ENCODE measurements at regions not wholly inside any gene's neighbourhood (a gene's known extent, or its start where the extent isn't known, plus 50 kb on each side); places are given as distances from the start of the nearest gene placed in this dataset.

DNA sequence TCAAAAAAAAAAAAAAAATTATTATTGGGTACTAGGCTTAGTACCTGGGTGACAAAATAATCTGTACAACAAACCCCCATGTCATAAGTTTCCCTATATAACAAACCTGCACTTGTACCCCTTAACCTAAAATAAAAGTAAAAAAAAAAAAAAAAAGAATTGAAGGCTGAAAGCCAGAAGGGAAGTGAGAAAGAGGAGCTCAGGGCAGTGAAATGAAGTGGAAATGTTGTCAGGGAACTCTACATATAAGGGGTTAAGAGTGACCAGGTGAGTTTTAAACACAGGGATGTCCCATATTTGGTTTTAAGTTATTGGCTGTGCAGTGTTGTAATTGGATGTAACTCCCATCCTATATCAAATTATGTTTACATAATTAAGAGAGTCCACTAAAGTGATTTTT is 85.7 kb upstream of the ABCD3 start:
- Histone ChIP-seq H2AK5ac (ENCODE audit: low read length, severe bottlenecking) (no peak overlapping the region), H4K8ac (ENCODE audit: low read length) (no peak overlapping the region), H2BK5ac (ENCODE audit: low read depth, low read length, poor library complexity, severe bottlenecking) (no peak overlapping the region), H3K4me2 (ENCODE audit: low read length, poor library complexity, severe bottlenecking) (no peak overlapping the region), H3K4me1 (ENCODE audit: control insufficient read depth, insufficient read depth, low read depth, low read length) (peaks cover 15% of the 10 kb centered on the region), H2BK15ac (ENCODE audit: low read depth, poor library complexity, severe bottlenecking) (no peak overlapping the region), H3K4ac (ENCODE audit: low read depth in 1 of 2, low read length in 2 of 2) (no peak overlapping the region), H3K23ac (ENCODE audit: low read length in 2 of 2) (no peak overlapping the region), H3K27me3 (ENCODE audit: control insufficient read depth in 1 of 2, insufficient read depth in 1 of 2, low read length in 2 of 2) (no peaks in the 10 kb centered on the region), H3K14ac (ENCODE audit: low read length in 2 of 2) (no peak overlapping the region), H2BK120ac (ENCODE audit: low read depth, low read length) (no peak overlapping the region), H3K9me3 (ENCODE audit: control insufficient read depth, low read length) (no peaks in the 10 kb centered on the region), H2BK12ac (ENCODE audit: low read length in 2 of 2) (no peak overlapping the region), H3K18ac (ENCODE audit: low read depth in 1 of 2, low read length in 2 of 2) (no peak overlapping the region), H2AFZ (ENCODE audit: low read depth, low read length) (no peak overlapping the region), H3K9ac (ENCODE audit: low read length) (no peak overlapping the region), H3K27ac (ENCODE audit: low read length, poor library complexity, severe bottlenecking) (no peak overlapping the region), H3K79me1 (replicated peaks; ENCODE audit: low read length, poor library complexity, severe bottlenecking) (peaks cover 2% of the 10 kb centered on the region), H4K91ac (ENCODE audit: low read length) (no peak overlapping the region), H3K4me3 (ENCODE audit: insufficient read depth in 1 of 2, low read depth in 1 of 2, low read length in 2 of 2) (no peak overlapping the region), H3K36me3 (ENCODE audit: control insufficient read depth in 1 of 2, insufficient read depth in 2 of 2, low read depth in 1 of 2, low read length in 2 of 2) (no peaks in the 10 kb centered on the region)
- no peak for DNase-seq

DNA sequence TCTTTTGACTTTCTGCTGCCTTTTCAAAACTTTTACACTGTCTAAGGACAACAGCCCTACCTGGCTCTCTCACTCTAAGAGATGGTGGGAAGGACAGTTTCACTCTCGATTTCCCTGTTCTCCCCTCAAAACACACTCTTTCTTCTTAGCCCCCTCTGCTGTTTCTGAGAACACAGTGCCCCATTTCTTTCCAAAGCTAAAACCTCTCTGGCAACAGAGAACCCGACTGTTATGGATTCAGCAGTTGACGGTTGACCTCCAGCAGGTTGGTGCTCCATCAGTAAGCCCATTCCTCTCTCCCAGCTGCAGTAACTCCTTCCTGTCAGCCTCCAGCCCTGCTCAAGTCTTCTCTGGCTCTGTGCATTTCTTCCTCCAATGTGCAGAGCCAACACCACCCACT is 88.2 kb upstream of the ABCD3 start:
- no peak overlapping the region for H2AFZ ChIP-seq (ENCODE audit: low read depth, low read length)
- no peak overlapping the region for H3K14ac ChIP-seq (ENCODE audit: low read length in 2 of 2)
- H3K9ac ChIP-seq (ENCODE audit: low read length), result peak overlapping the region; percentile 57
- H2AK5ac ChIP-seq (ENCODE audit: low read length, severe bottlenecking), result peak overlapping the region; percentile 76
- peak overlapping the region; percentile 45 for H3K27ac ChIP-seq (ENCODE audit: low read length, poor library complexity, severe bottlenecking)
- 67% methylated on average over 3 of the region's 3 CpGs for WGBS
- no peak overlapping the region for H2BK15ac ChIP-seq (ENCODE audit: low read depth, poor library complexity, severe bottlenecking)
- H3K23ac ChIP-seq (ENCODE audit: low read length in 2 of 2), result no peak overlapping the region
- peaks cover 2% of the 10 kb centered on the region for H3K79me1 ChIP-seq (replicated peaks; ENCODE audit: low read length, poor library complexity, severe bottlenecking)
- no peak overlapping the region for H2BK120ac ChIP-seq (ENCODE audit: low read depth, low read length)
- H2BK12ac ChIP-seq (ENCODE audit: low read length in 2 of 2), result peak overlapping the region in 1 of 2 experiments; percentile 23
- peak overlapping the region; percentile 26 for H3K4me2 ChIP-seq (ENCODE audit: low read length, poor library complexity, severe bottlenecking)
- no peaks in the 10 kb centered on the region for H3K9me3 ChIP-seq (ENCODE audit: control insufficient read depth, low read length)
- H3K4me1 ChIP-seq (ENCODE audit: control insufficient read depth, insufficient read depth, low read depth, low read length), result peaks cover 17% of the 10 kb centered on the region
- no peak overlapping the region for H4K91ac ChIP-seq (ENCODE audit: low read length)
- no peak overlapping the region for H2BK5ac ChIP-seq (ENCODE audit: low read depth, low read length, poor library complexity, severe bottlenecking)
- no peak overlapping the region for H3K4me3 ChIP-seq (ENCODE audit: insufficient read depth in 1 of 2, low read depth in 1 of 2, low read length in 2 of 2)
- DNase-seq, result peak; percentile 39
- no peak overlapping the region for H4K8ac ChIP-seq (ENCODE audit: low read length)
- H3K4ac ChIP-seq (ENCODE audit: low read depth in 1 of 2, low read length in 2 of 2), result no peak overlapping the region
- no peaks in the 10 kb centered on the region for H3K27me3 ChIP-seq (ENCODE audit: control insufficient read depth in 1 of 2, insufficient read depth in 1 of 2, low read length in 2 of 2)
- H3K36me3 ChIP-seq (ENCODE audit: control insufficient read depth in 1 of 2, insufficient read depth in 2 of 2, low read depth in 1 of 2, low read length in 2 of 2), result no peaks in the 10 kb centered on the region
- H3K18ac ChIP-seq (ENCODE audit: low read depth in 1 of 2, low read length in 2 of 2), result no peak overlapping the region

DNA sequence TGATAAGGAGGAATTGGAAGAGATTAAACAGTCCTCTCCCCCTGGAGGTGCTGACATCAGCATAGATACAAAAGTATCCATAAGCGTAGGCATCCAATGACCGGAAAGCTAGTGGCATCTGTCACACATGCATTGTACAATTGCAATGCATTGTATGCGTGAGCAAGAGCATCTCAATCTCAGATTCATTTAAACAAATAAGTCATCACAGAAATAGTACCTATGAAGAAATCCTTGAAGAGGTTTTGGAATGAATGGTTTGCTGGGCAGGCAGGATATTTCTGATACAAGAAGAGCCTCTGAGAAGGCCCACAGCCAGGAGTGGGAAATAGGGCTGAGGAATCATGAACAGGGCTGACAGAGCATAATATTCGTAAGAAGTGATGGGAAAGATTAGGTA is 88.9 kb upstream of the ABCD3 start:
- Histone ChIP-seq H2AFZ (ENCODE audit: low read depth, low read length) (no peak overlapping the region), H3K23ac (ENCODE audit: low read length in 2 of 2) (no peak overlapping the region), H3K9ac (ENCODE audit: low read length) (no peak overlapping the region), H3K14ac (ENCODE audit: low read length in 2 of 2) (no peak overlapping the region), H3K4ac (ENCODE audit: low read depth in 1 of 2, low read length in 2 of 2) (no peak overlapping the region), H2BK15ac (ENCODE audit: low read depth, poor library complexity, severe bottlenecking) (no peak overlapping the region), H3K79me1 (replicated peaks; ENCODE audit: low read length, poor library complexity, severe bottlenecking) (peaks cover 2% of the 10 kb centered on the region), H3K4me2 (ENCODE audit: low read length, poor library complexity, severe bottlenecking) (no peak overlapping the region), H2BK5ac (ENCODE audit: low read depth, low read length, poor library complexity, severe bottlenecking) (no peak overlapping the region), H2BK120ac (ENCODE audit: low read depth, low read length) (no peak overlapping the region), H2BK12ac (ENCODE audit: low read length in 2 of 2) (no peak overlapping the region), H3K4me3 (ENCODE audit: insufficient read depth in 1 of 2, low read depth in 1 of 2, low read length in 2 of 2) (no peak overlapping the region), H4K91ac (ENCODE audit: low read length) (no peak overlapping the region), H3K9me3 (ENCODE audit: control insufficient read depth, low read length) (no peaks in the 10 kb centered on the region), H2AK5ac (ENCODE audit: low read length, severe bottlenecking) (peak overlapping the region; percentile 87), H4K8ac (ENCODE audit: low read length) (no peak overlapping the region), H3K27me3 (ENCODE audit: control insufficient read depth in 1 of 2, insufficient read depth in 1 of 2, low read length in 2 of 2) (no peaks in the 10 kb centered on the region), H3K18ac (ENCODE audit: low read depth in 1 of 2, low read length in 2 of 2) (no peak overlapping the region), H3K36me3 (ENCODE audit: control insufficient read depth in 1 of 2, insufficient read depth in 2 of 2, low read depth in 1 of 2, low read length in 2 of 2) (no peaks in the 10 kb centered on the region), H3K4me1 (ENCODE audit: control insufficient read depth, insufficient read depth, low read depth, low read length) (peaks cover 20% of the 10 kb centered on the region), H3K27ac (ENCODE audit: low read length, poor library complexity, severe bottlenecking) (peak overlapping the region; percentile 53)
- 100% methylated on average over 2 of the region's 4 CpGs for WGBS
- DNase-seq, result no peak

DNA sequence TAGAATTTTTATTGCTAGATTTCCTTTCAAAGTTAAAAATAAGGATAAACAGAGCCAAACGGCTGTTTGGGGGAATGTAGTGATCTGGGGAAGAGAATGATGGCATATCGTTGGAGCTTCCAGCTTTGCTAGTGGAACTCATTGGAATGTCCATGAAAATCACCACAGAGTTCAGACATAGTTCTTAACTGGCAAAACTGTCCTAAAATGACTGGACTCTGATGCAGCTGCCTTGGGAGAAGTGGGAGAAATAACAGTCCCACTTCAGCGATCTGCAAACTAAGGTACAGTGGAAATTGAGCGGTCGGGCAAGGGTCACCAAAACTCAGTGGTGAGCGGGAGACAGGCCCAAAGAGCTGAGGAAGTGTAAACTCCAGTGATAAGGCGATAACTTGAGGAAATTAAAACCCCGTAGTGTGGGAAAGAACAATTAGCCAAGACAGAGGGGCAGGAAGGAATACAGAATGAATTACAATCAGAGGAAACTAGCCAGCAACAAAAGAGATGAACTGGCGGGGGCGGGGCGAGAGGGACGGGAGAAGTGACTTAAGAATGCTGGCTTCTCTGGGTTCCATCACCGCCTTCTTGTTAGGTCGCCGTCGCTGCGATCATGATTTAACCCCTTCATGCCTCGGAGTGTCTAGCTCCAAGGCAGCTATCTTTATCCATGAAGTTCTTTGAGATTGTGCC is 89.8 kb upstream of the ARHGAP29 start:
- Histone ChIP-seq H4K91ac (ENCODE audit: low read length) (no peak overlapping the region), H3K4ac (ENCODE audit: low read depth in 1 of 2, low read length in 2 of 2) (peak overlapping the region; percentile 58 to 70), H3K9ac (ENCODE audit: low read length) (peak overlapping the region; percentile 77), H3K27me3 (ENCODE audit: control insufficient read depth in 1 of 2, insufficient read depth in 1 of 2, low read length in 2 of 2) (no peaks in the 10 kb centered on the region), H2BK120ac (ENCODE audit: low read depth, low read length) (peak overlapping the region; percentile 76), H3K18ac (ENCODE audit: low read depth in 1 of 2, low read length in 2 of 2) (peak overlapping the region; percentile 47 to 84), H3K4me2 (ENCODE audit: low read length, poor library complexity, severe bottlenecking) (peak overlapping the region; percentile 75), H3K4me3 (ENCODE audit: insufficient read depth in 1 of 2, low read depth in 1 of 2, low read length in 2 of 2) (peak overlapping the region in 1 of 2 experiments; percentile 60), H4K8ac (ENCODE audit: low read length) (peak overlapping the region; percentile 83), H3K14ac (ENCODE audit: low read length in 2 of 2) (peak overlapping the region in 1 of 2 experiments; percentile 23), H3K9me3 (ENCODE audit: control insufficient read depth, low read length) (no peaks in the 10 kb centered on the region), H2BK5ac (ENCODE audit: low read depth, low read length, poor library complexity, severe bottlenecking) (peak overlapping the region; percentile 97), H3K4me1 (ENCODE audit: control insufficient read depth, insufficient read depth, low read depth, low read length) (peaks cover 19% of the 10 kb centered on the region), H3K27ac (ENCODE audit: low read length, poor library complexity, severe bottlenecking) (peak overlapping the region; percentile 94), H3K36me3 (ENCODE audit: control insufficient read depth in 1 of 2, insufficient read depth in 2 of 2, low read depth in 1 of 2, low read length in 2 of 2) (no peaks in the 10 kb centered on the region), H2BK12ac (ENCODE audit: low read length in 2 of 2) (peak overlapping the region in 1 of 2 experiments; percentile 87), H2BK15ac (ENCODE audit: low read depth, poor library complexity, severe bottlenecking) (no peak overlapping the region), H2AFZ (ENCODE audit: low read depth, low read length) (no peak overlapping the region), H3K23ac (ENCODE audit: low read length in 2 of 2) (no peak overlapping the region), H3K79me1 (replicated peaks; ENCODE audit: low read length, poor library complexity, severe bottlenecking) (peaks cover 2% of the 10 kb centered on the region), H2AK5ac (ENCODE audit: low read length, severe bottlenecking) (peak overlapping the region; percentile 100)
- DNase-seq, result peak; percentile 48
- WGBS, result 5% methylated on average over 16 of the region's 18 CpGs

Measured in mesenchymal stem cell (in vitro differentiated cells and primary cell).